GM21619 (cell line): ENCODE measurements at regions not wholly inside any gene's neighbourhood (a gene's known extent, or its start where the extent isn't known, plus 50 kb on each side); places are given as distances from the start of the nearest gene placed in this dataset.

ENCODE experiments used
- ATAC-seq: cut with Tn5 transposase; IDR thresholded peaks from one replicate; pipeline ENCODE4 v1.9.1; 2021; ENCODE audit not compliant: unreplicated experiment

DNA sequence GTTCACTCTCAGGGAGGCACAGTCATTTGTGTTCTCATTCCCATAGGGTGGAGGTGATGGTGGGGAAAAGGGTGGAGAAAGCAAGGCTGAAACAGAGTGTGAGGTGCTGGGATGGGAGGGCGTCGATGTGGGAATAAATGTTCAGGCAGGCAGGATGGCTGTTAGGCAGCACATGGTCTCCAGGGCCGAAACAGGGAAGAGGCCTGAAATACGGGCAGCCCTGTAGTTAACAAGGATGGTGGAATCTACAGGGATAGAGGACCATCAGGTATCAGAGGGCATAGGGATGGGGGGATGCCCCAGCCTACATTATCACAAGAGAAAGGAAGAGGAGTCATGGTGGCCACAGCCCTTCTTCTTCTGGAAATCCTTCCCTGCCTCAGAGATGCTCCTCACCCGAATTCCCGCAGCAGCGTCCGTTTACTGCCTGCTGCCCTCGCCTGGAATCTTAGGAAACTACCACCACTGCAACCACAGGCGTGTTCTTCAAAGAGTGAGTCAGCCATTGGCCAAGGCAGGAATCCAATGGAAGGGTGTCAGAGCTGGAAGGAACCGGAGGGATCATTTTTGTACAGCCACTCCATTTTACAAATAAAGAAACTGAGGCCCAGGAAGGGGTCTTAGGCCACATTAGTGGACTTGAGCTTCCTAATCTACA is 49.7 kb upstream of the POMGNT2 start:
- ATAC-seq = no peak
